ENCODE measurements at regions not wholly inside any gene's neighbourhood (a gene's known extent, or its start where the extent isn't known, plus 50 kb on each side); places are given as distances from the start of the nearest gene placed in this dataset.
A peak's percentile ranks its signal among the peaks of the same experiment; 100 is the strongest.

GRCh38 chr14:101113108-101113612 is 209.6 kb upstream of the RTL1 start:
- no peak overlapping the region for H3K4me3 Mint-ChIP-seq
- no peak for DNase-seq
- H3K4me1 Mint-ChIP-seq = no peaks in the 10 kb centered on the region
- H3K27ac Mint-ChIP-seq = no peak overlapping the region
- peaks cover 0 to 9% (median 4%) of the 10 kb centered on the region in 3 donors for H3K27me3 Mint-ChIP-seq (ENCODE audit: low read depth in 3 of 3)
- no peaks in the 10 kb centered on the region for H3K36me3 Mint-ChIP-seq
- H3K9me3 Mint-ChIP-seq = no peaks in the 10 kb centered on the region

GRCh38 chr14:101113835-101114725 is 210.6 kb upstream of the RTL1 start:
- no peak overlapping the region for H3K27ac Mint-ChIP-seq
- DNase-seq = no peak
- no peak overlapping the region for H3K4me3 Mint-ChIP-seq
- H3K36me3 Mint-ChIP-seq = no peaks in the 10 kb centered on the region
- peaks cover under 1 to 9% (median 4%) of the 10 kb centered on the region in 3 donors for H3K27me3 Mint-ChIP-seq (ENCODE audit: low read depth in 3 of 3)
- H3K9me3 Mint-ChIP-seq = no peaks in the 10 kb centered on the region
- peaks cover under 1 to 2% of the 10 kb centered on the region in 2 donors for H3K4me1 Mint-ChIP-seq

- Mint-ChIP-seq H3K36me3 (no peaks in the 10 kb centered on the region), H3K4me3 (no peak overlapping the region), H3K9me3 (no peaks in the 10 kb centered on the region), H3K27ac (no peak overlapping the region), H3K4me1 (peaks cover 8 to 9% of the 10 kb centered on the region in 2 donors), H3K27me3 (ENCODE audit: low read depth in 3 of 3) (peaks cover 4 to 9% (median 4%) of the 10 kb centered on the region in 3 donors)
- DNase-seq = no peak
These were observed 211.4 kb upstream of the RTL1 start for GRCh38 chr14:101114726-101115515.

DNA sequence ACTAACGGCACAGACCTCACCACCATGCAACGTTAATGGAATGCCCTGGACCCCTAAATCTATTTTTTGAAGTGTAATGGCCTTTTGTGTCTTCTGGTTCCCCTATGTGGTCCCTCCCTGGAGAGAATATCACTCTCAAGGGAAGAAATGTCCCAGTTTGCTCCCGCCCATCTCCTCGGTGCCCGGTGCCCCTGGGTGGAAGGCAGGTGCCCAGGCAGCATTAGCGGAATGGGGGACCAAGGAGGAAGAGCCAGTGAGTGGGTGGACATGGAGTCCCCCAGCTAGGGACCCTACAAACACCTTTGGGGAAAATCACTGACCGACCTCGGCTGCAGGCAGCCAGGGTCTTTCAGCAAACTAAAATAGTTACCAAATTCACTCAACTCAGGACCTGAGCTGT is 212.1 kb upstream of the RTL1 start:
- H3K9me3 Mint-ChIP-seq = no peaks in the 10 kb centered on the region
- no peak for DNase-seq
- H3K27ac Mint-ChIP-seq = no peak overlapping the region
- peaks cover 4 to 8% (median 4%) of the 10 kb centered on the region in 3 donors for H3K27me3 Mint-ChIP-seq (ENCODE audit: low read depth in 3 of 3)
- no peaks in the 10 kb centered on the region for H3K36me3 Mint-ChIP-seq
- peaks cover 15 to 16% of the 10 kb centered on the region in 2 donors for H3K4me1 Mint-ChIP-seq
- no peak overlapping the region for H3K4me3 Mint-ChIP-seq

DNA sequence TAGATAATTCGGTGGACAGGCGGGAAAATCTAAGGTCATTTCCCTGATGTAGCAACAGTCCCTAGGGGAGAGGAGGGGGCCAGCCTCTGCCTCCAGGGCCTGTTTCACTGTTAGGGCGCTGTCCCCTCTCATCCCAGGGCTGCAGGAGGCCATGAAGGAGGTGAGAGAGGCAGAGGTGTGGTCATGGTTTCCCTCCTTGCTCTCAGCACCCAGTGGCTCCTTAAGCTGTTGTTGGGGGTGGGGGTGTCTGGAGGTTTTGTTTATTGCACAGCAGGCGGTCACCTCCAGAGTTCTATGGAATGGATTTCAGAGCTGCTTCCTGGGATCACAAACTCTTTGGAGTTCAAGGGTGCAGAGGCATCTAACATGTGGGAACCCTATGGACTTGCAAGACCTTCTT is 212.5 kb upstream of the RTL1 start:
- H3K4me3 Mint-ChIP-seq = no peak overlapping the region
- peaks cover 4 to 8% (median 4%) of the 10 kb centered on the region in 3 donors for H3K27me3 Mint-ChIP-seq (ENCODE audit: low read depth in 3 of 3)
- no peak overlapping the region for H3K27ac Mint-ChIP-seq
- H3K9me3 Mint-ChIP-seq = no peaks in the 10 kb centered on the region
- no peaks in the 10 kb centered on the region for H3K36me3 Mint-ChIP-seq
- peaks cover 19 to 20% of the 10 kb centered on the region in 2 donors for H3K4me1 Mint-ChIP-seq
- DNase-seq = no peak

- Mint-ChIP-seq H3K9me3 (no peaks in the 10 kb centered on the region), H3K27ac (no peak overlapping the region), H3K4me3 (no peak overlapping the region), H3K36me3 (no peaks in the 10 kb centered on the region), H3K4me1 (peaks cover 25 to 26% of the 10 kb centered on the region in 2 donors), H3K27me3 (ENCODE audit: low read depth in 3 of 3) (peaks cover 4 to 10% (median 4%) of the 10 kb centered on the region in 3 donors)
- DNase-seq = no peak
These were observed 213.1 kb upstream of the RTL1 start for GRCh38 chr14:101116486-101117130.

GRCh38 chr14:101117543-101117942 is 214.0 kb upstream of the RTL1 start:
- Mint-ChIP-seq H3K27ac (no peak overlapping the region), H3K36me3 (no peaks in the 10 kb centered on the region), H3K27me3 (ENCODE audit: low read depth in 3 of 3) (peaks cover 4 to 10% (median 4%) of the 10 kb centered on the region in 3 donors), H3K9me3 (no peaks in the 10 kb centered on the region), H3K4me3 (no peak overlapping the region), H3K4me1 (peaks cover 26 to 27% of the 10 kb centered on the region in 2 donors)
- no peak for DNase-seq

DNA sequence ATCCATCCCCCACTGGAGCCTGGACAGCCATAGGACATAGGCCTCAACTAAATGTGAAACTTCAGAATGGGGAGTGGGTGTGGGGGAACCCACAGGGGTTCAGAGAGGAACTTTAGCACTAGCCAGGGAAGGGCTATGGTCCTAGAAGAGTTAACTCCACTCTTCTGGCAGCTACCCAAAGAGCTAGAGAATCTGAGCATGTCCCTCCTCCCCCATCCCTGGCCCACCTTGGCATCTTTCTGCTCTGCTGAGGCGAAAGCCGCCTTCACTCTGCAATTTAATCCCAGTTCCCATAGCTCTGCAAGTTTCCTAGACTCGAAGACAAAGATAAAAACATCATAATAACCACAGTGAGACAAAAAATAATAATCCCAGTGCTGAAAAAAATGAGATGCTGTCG is 214.7 kb upstream of the RTL1 start:
- Mint-ChIP-seq H3K36me3 (no peaks in the 10 kb centered on the region), H3K27me3 (ENCODE audit: low read depth in 3 of 3) (peaks cover 4 to 10% (median 4%) of the 10 kb centered on the region in 3 donors), H3K4me3 (no peak overlapping the region), H3K4me1 (peaks cover 26 to 27% of the 10 kb centered on the region in 2 donors), H3K27ac (no peak overlapping the region), H3K9me3 (no peaks in the 10 kb centered on the region)
- no peak for DNase-seq

DNA sequence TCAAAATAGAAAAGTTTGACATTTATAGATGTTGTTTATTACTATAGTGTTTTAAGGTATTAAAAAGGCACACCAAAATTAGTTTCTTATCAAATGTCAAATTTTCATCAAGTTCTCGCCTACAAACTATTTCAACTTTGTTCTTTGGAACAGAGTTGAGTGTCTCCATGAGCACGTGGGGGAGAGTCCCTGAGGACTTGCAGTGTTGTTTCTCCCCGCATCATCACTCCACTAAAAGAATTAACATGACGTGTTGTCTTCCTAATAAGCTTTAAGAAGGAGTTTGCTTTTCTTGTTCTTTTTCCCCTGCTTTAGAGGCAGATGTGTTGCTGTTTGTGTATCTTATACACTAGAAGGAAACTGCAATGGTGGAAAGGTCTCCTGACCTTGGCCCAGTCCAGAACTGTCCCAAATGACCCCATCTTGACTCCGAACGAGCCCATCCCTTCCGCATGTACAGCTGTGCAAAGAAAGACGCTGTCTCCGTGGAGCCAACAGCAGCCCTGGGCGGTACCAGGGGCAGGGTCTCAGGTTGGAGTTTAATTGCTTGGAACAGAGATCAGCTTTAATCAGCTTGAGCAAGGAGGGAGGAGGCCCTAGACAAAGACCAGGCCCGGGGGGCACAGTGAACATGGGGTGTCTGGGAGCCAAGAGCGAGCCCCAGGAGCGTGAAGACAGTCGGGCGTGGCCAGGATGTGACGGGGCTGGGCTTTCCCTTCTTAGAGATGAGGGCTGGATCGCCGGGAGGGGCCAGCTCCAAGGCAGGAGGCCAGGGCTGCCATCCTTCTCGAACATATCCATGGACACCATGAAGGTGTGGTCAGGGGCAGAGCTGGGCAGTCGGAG is 215.4 kb upstream of the RTL1 start:
- no peak for DNase-seq
- H3K36me3 Mint-ChIP-seq = no peaks in the 10 kb centered on the region
- peaks cover 4 to 10% (median 4%) of the 10 kb centered on the region in 3 donors for H3K27me3 Mint-ChIP-seq (ENCODE audit: low read depth in 3 of 3)
- peak overlapping the region in 2 of 5 donors; percentile 38 to 61 for H3K4me3 Mint-ChIP-seq
- no peaks in the 10 kb centered on the region for H3K9me3 Mint-ChIP-seq
- H3K4me1 Mint-ChIP-seq = peaks cover 26 to 27% of the 10 kb centered on the region in 2 donors
- H3K27ac Mint-ChIP-seq = no peak overlapping the region

DNA sequence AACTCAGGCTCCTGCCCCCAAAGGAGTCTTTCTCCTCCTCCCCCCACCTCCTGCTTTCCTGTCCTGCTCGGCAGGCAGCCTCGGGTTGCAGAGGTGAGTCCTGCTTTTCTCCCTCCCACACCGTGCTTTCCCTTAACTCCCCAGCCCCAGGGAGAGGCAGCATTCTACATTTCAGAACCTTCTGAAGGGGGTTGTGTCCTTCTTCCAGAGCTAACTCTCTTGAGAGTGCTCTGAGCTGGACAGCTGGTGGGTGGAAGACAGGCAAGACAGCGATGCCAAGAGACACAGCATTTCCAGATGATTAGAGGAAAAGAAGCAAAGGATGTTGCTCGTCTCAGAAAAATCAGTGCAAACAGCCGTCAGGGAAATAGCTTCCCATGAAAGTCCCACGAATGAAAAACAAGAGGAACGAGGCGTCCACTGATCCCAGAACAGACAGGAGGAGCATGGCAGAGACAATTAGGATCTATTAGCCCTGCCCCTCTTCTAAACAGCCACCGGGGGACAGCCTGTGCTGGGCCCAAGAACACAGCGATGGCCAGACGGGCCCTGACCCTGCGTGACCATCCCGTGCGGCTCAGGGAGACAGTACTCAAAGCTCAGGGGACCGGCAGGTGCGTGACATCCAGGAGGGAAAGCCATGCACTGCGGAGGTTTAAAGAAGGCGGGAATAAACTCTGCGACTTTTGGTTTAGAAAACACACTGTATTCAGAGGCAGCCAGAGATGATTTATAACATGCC is 216.5 kb upstream of the RTL1 start:
- H3K4me1 Mint-ChIP-seq = peaks cover 26 to 27% of the 10 kb centered on the region in 2 donors
- no peaks in the 10 kb centered on the region for H3K36me3 Mint-ChIP-seq
- H3K27ac Mint-ChIP-seq = peak overlapping the region in 4 of 6 donors; percentile 26 to 88 (median 61)
- H3K9me3 Mint-ChIP-seq = no peaks in the 10 kb centered on the region
- H3K4me3 Mint-ChIP-seq = peak overlapping the region; percentile 73 to 90 (median 82)
- H3K27me3 Mint-ChIP-seq (ENCODE audit: low read depth in 3 of 3) = peaks cover 2 to 7% (median 4%) of the 10 kb centered on the region in 3 donors
- DNase-seq = no peak

DNA sequence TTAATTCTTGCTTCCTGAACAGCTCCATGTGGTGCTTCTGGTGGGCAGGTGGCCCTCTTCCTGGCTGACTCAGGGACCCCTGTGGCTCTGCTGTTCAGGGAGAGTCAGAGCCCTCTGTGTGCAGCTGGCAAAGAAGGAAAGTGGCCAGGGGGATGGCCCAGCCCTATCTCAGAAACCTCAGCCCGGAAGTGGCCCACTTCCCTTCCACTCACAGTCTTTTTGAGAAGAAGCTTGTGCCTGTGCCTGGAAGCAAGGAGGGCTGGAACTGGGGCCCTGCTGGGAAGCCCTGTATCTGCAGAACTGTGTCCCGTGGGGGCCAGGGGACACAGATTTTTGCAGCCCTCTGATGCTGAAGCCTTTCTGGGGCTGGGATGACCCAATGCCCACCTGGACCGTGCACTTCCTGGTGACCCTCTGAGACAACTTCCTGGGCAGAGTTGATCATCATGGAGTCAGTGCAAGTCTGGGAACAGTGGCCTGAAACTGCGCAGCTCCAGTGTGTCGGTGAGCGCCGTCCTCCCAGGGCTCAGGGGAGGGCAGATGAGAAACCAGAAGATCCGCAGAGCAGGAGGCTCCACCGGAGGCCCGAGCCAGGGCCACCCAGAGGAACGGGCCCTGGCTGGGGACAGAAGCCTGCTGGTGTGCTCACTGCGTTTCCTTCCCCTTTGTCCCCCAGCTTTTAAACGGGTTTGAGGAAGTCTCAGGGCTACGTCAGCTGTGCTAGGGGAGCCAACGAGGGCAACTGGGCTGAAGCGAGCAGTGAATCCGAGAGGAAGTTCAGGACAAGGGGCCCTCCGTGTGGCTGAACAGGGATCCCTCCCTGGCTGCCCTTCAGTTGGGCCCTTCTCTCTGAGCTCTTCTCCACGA is 217.4 kb upstream of the RTL1 start:
- Mint-ChIP-seq H3K27ac (peak overlapping the region; percentile 31 to 88 (median 79)), H3K9me3 (no peaks in the 10 kb centered on the region), H3K27me3 (ENCODE audit: low read depth in 3 of 3) (peaks cover 0 to 4% (median 4%) of the 10 kb centered on the region in 3 donors), H3K4me1 (peaks cover 26 to 27% of the 10 kb centered on the region in 2 donors), H3K36me3 (no peaks in the 10 kb centered on the region), H3K4me3 (peak overlapping the region; percentile 73 to 90 (median 82))
- DNase-seq = peak; percentile 5 to 19 (median 10)

Measured in immature natural killer cell (primary cell).